GM23248 (cell line): ENCODE measurements at regions not wholly inside any gene's neighbourhood (a gene's known extent, or its start where the extent isn't known, plus 50 kb on each side); places are given as distances from the start of the nearest gene placed in this dataset.

Experiments used
- EZH2 ChIP-seq: fragments of 200-600 bp; sonication (generic); IDR thresholded peaks from 2 replicates; pipeline ENCODE4 v1.6.1; 2018; ENCODE audit warnings: antibody characterized with exemption, mild to moderate bottlenecking; ENCODE audit not compliant: insufficient read depth, poor library complexity, severe bottlenecking
- EZH2phosphoT487 ChIP-seq: fragments of 200-600 bp; sonication (generic); IDR thresholded peaks from 2 replicates; pipeline ENCODE4 v1.6.1; 2018; ENCODE audit warnings: antibody characterized with exemption, moderate library complexity, mild to moderate bottlenecking, low read depth; ENCODE audit not compliant: insufficient read depth

DNA sequence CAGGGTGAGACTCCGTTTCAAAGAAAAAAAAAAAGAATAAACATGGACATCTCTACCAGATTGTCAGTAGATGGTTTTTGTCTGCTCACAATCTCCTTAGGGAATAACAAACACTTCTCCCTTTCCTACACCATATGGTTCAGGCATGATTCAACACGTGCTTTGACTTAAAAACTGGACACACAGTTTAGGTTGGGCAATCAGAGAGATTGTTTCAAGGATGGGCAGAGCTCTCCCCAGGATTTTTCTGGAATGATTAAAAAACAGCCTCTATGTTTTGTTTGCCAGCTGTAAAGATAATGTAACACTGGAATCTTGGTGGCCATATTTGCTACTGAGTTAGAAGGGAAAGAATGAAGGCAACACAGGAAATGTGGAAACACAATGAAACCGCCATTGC is 150.1 kb upstream of the TSC22D1 start:
- TF ChIP-seq EZH2 (no peak), EZH2phosphoT487 (no peak)
